Prostate gland (tissue), 2 donors: ENCODE measurements at regions not wholly inside any gene's neighbourhood (a gene's known extent, or its start where the extent isn't known, plus 50 kb on each side); places are given as distances from the start of the nearest gene placed in this dataset.

Experiments
- CTCF ChIP-seq, 4 experiments: fragments of 200-600 bp in 2 of 4; fragments of 450-650 bp in 2 of 4; sonication (generic) in 2 of 4; IDR thresholded peaks; 1 replicate in 3 of 4; 2 replicates in 1 of 4; pipeline ENCODE4 v1.5.1; 2016 to 2019; ENCODE audit warnings: antibody characterized with exemption in 4 of 4, mild to moderate bottlenecking in 2 of 4, moderate library complexity in 2 of 4
- POLR2A ChIP-seq: fragments of 450-650 bp; IDR thresholded peaks from one replicate; pipeline ENCODE4 v1.6.1; 2016; ENCODE audit warnings: antibody characterized with exemption, mild to moderate bottlenecking
- POLR2AphosphoS5 ChIP-seq: sonication (generic); formaldehyde crosslinking; IDR thresholded peaks from one replicate; pipeline ENCODE4 v1.6.1; 2017; ENCODE audit warnings: antibody characterized with exemption

DNA sequence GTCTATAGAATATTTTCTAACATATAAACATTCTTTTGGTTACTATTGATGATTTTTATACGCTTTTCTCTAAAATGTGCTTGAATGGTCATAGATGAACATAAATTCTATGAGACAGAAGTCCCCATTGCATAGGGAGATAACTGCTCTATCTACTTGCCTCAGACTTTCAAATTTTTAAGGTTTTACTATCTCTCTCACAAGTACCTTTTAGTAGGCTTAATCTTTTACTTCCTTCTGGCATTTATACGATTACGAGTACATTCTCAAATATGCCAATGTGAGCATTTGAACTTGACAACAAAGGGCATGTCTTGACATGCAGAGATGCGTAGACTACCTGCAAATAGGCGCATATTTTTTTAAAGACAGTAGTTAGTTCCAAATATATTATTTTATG lies 935.9 kb upstream of the LRATD1 start:
- no peak for TF ChIP-seq CTCF (IDR thresholded peaks at IDR 0.05)
- no peak for TF ChIP-seq POLR2A
- TF ChIP-seq POLR2AphosphoS5: no peak
